ENCODE measurements at regions not wholly inside any gene's neighbourhood (a gene's known extent, or its start where the extent isn't known, plus 50 kb on each side); places are given as distances from the start of the nearest gene placed in this dataset.

DNA sequence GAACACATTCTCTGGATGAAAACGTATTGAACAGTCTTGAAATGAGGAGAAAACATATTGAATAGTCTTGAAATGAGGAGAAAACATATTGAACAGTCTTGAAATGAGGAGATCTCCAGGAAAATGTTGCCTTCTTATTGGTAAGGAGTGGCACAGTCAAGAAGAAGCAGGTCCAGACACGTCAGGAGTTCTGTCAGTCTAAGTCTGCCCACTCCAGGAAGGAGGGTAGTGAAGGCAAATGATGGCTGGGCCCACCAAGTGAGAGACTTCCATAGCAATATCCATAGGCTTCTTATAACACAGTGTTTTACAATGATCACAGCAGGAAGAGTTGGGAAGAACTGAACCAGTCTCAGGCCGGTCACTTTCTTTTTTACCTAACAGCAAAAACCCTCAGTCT, 316.2 kb downstream of the ETAA1 start:
- ChIA-PET CTCF (no interaction called here), POLR2A (no interaction called here)
- Histone ChIP-seq H3K4me1 (no peaks in the 10 kb centered on the region), H3K4me3 (no peak overlapping the region), H3K4me2 (no peak overlapping the region), H3K27ac (no peak overlapping the region), H3K9me3 (no peaks in the 10 kb centered on the region)
- ATAC-seq (no peak), FAIRE-seq (no peak), DNase-seq (ENCODE audit: low read depth in 1 of 2, low spot score in 1 of 2) (no peak)
- TF ChIP-seq ZNF302 (CRISPR knock-in tag; IDR thresholded peaks at IDR 0.05) (no peak), JUNB (IDR thresholded peaks at IDR 0.05) (no peak), FOSB (CRISPR knock-in tag; IDR thresholded peaks at IDR 0.05) (no peak), ZSCAN20 (CRISPR knock-in tag; IDR thresholded peaks at IDR 0.05) (no peak), NR3C1 (IDR thresholded peaks at IDR 0.05) (no peak), NFE2L2 (conservative IDR thresholded peaks at IDR 0.05; ENCODE audit: low read length) (no peak), RCOR1 (IDR thresholded peaks at IDR 0.05; ENCODE audit: low read depth, low read length) (no peak)
- TF ChIP-seq, protein P1, sequence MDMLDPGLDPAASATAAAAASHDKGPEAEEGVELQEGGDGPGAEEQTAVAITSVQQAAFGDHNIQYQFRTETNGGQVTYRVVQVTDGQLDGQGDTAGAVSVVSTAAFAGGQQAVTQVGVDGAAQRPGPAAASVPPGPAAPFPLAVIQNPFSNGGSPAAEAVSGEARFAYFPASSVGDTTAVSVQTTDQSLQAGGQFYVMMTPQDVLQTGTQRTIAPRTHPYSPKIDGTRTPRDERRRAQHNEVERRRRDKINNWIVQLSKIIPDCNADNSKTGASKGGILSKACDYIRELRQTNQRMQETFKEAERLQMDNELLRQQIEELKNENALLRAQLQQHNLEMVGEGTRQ (IDR thresholded peaks at IDR 0.05): no peak
- WGBS (ENCODE audit: missing lambda C conversion rate): 25% methylated on average over 3 of the region's 3 CpGs

DNA sequence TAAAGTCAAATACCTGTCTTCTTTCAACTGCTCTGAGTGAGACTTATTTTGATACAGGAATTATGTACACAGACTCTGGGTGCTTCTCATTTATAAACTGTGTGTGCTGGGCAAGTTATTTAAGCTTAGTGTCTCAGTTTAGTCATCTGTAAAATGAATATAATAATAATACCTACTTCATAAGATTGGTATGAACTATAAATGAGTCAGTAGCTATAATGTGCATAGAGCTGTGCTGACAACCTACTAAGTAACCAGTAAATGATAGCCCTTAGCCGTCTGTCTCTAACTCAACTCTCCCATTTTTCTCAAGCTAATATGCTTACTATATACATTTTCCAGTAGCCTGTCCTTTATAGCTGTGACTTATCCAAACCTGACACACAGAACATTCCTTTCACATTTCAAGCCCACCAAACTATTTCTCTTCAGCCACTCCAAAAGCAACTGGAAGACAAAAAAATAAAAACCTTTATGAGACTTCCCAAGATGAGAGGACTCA, 319.8 kb downstream of the ETAA1 start:
- CTCF ChIA-PET: no interaction called here
- Histone ChIP-seq H3K4me2 (no peak overlapping the region), H3K4me3 (no peak overlapping the region), H3K4me1 (no peaks in the 10 kb centered on the region), H3K9me3 (no peaks in the 10 kb centered on the region), H3K27ac (no peak overlapping the region)
- DNase-seq (ENCODE audit: low read depth in 1 of 2, low spot score in 1 of 2): no peak
- no peak for TF ChIP-seq JUNB (IDR thresholded peaks at IDR 0.05)
- no peak for ATAC-seq
- POLR2A ChIA-PET: no interaction called here
- 0% methylated on average over 1 of the region's 1 CpG for WGBS (ENCODE audit: missing lambda C conversion rate)
- FAIRE-seq: no peak

GRCh38 chr2:67717692-67718091, 320.6 kb downstream of the ETAA1 start:
- no peak for ATAC-seq
- TF ChIP-seq, protein P2, sequence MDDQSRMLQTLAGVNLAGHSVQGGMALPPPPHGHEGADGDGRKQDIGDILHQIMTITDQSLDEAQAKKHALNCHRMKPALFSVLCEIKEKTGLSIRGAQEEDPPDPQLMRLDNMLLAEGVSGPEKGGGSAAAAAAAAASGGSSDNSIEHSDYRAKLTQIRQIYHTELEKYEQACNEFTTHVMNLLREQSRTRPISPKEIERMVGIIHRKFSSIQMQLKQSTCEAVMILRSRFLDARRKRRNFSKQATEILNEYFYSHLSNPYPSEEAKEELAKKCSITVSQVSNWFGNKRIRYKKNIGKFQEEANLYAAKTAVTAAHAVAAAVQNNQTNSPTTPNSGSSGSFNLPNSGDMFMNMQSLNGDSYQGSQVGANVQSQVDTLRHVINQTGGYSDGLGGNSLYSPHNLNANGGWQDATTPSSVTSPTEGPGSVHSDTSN (IDR thresholded peaks at IDR 0.05): no peak
- TF ChIP-seq HOXB5 (CRISPR knock-in tag; IDR thresholded peaks at IDR 0.05) (no peak), HOXA7 (CRISPR knock-in tag; IDR thresholded peaks at IDR 0.05) (no peak), RNF2 (IDR thresholded peaks at IDR 0.05; ENCODE audit: borderline replicate concordance, low read depth) (no peak), ZFP36 (IDR thresholded peaks at IDR 0.05; ENCODE audit: borderline replicate concordance, partially characterized antibody) (no peak), HDAC2 (IDR thresholded peaks at IDR 0.05) (no peak), CBX2 (IDR thresholded peaks at IDR 0.05; ENCODE audit: borderline replicate concordance, low read depth) (no peak), TP53 (CRISPR knock-in tag; IDR thresholded peaks at IDR 0.05) (no peak), EHF (CRISPR knock-in tag; IDR thresholded peaks at IDR 0.05) (no peak), RARB (CRISPR knock-in tag; IDR thresholded peaks at IDR 0.05) (no peak)
- FAIRE-seq: no peak

GRCh38 chr2:67719351-67719750, 322.2 kb downstream of the ETAA1 start:
- POLR2A ChIA-PET: no interaction called here
- ATAC-seq: no peak
- CTCF ChIA-PET: interaction anchor here (1.0 kb wide), 1 partner anchor 121 kb away, joined by 3 read pairs; no protein-coding TSS in a partner anchor

More at GRCh38 chr2:67717692-67718091, 320.6 kb downstream of the ETAA1 start:
- DNase-seq (ENCODE audit: low read depth in 1 of 2, low spot score in 1 of 2): no peak
- Histone ChIP-seq H3K4me1 (no peaks in the 10 kb centered on the region), H3K27ac (no peak overlapping the region), H3K4me2 (no peak overlapping the region), H3K9me3 (no peaks in the 10 kb centered on the region), H3K4me3 (no peak overlapping the region)
- POLR2A ChIA-PET: no interaction called here
- CTCF ChIA-PET: no interaction called here

More at GRCh38 chr2:67719351-67719750, 322.2 kb downstream of the ETAA1 start:
- FAIRE-seq: no peak
- TF ChIP-seq HOXA7 (CRISPR knock-in tag; IDR thresholded peaks at IDR 0.05): no peak
- TF ChIP-seq HOXB5 (CRISPR knock-in tag; IDR thresholded peaks at IDR 0.05): no peak
- TF ChIP-seq ZNF302 (CRISPR knock-in tag; IDR thresholded peaks at IDR 0.05): no peak
- TF ChIP-seq, protein P3, sequence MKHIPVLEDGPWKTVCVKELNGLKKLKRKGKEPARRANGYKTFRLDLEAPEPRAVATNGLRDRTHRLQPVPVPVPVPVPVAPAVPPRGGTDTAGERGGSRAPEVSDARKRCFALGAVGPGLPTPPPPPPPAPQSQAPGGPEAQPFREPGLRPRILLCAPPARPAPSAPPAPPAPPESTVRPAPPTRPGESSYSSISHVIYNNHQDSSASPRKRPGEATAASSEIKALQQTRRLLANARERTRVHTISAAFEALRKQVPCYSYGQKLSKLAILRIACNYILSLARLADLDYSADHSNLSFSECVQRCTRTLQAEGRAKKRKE (CRISPR knock-in tag; IDR thresholded peaks at IDR 0.05; ENCODE audit: low read depth): no peak
- no peak for TF ChIP-seq POLR2A (IDR thresholded peaks at IDR 0.05; ENCODE audit: low read length)
- TF ChIP-seq KDM1A (IDR thresholded peaks at IDR 0.05; ENCODE audit: low read depth): no peak
- TF ChIP-seq FOXS1 (CRISPR knock-in tag; IDR thresholded peaks at IDR 0.05): no peak
- TF ChIP-seq TFCP2L1 (CRISPR knock-in tag; IDR thresholded peaks at IDR 0.05): no peak
- no peak for TF ChIP-seq HOXB13 (CRISPR knock-in tag; IDR thresholded peaks at IDR 0.05; ENCODE audit: low read depth)
- TF ChIP-seq HDAC2 (IDR thresholded peaks at IDR 0.05): no peak
- TF ChIP-seq TP53 (CRISPR knock-in tag; IDR thresholded peaks at IDR 0.05): no peak
- no peak for DNase-seq (ENCODE audit: low read depth in 1 of 2, low spot score in 1 of 2)
- no peaks in the 10 kb centered on the region for H3K9me3 ChIP-seq
- no peak overlapping the region for H3K4me3 ChIP-seq
- H3K4me1 ChIP-seq: no peaks in the 10 kb centered on the region
- no peak overlapping the region for H3K4me2 ChIP-seq
- 0% methylated on average over 2 of the region's 2 CpGs for WGBS (ENCODE audit: missing lambda C conversion rate)
- no peak overlapping the region for H3K27ac ChIP-seq
